CD14-positive monocyte (primary cell): ENCODE measurements at regions not wholly inside any gene's neighbourhood (a gene's known extent, or its start where the extent isn't known, plus 50 kb on each side); places are given as distances from the start of the nearest gene placed in this dataset.

Experiments used
- DNase-seq, 3 donors: peaks; one replicate each; pipeline ENCODE4 v3.0.0-alpha.2; 2011 to 2022
- H2AFZ ChIP-seq: 2 replicates; pipeline ENCODE4 v1.6.0; 2012; ENCODE audit warnings: mild to moderate bottlenecking, low read depth, low read length, inconsistent platforms; ENCODE audit not compliant: insufficient read depth, poor library complexity, severe bottlenecking
- H3K27ac ChIP-seq, 2 donors: 1 replicate in 1 of 2; 2 replicates in 1 of 2; pipeline ENCODE4 v1.5.1; 2012 to 2013; ENCODE audit warnings: low read length in 2 of 2, control low read depth in 1 of 2, inconsistent platforms in 1 of 2, low read depth in 1 of 2, mild to moderate bottlenecking in 1 of 2
- H3K27me3 ChIP-seq, 2 donors: one replicate each; pipeline versions ENCODE4 v1.6.0 to v1.6.1; 2011 to 2013; ENCODE audit warnings: low read length in 2 of 2; ENCODE audit not compliant: control insufficient read depth in 2 of 2, insufficient read depth in 2 of 2
- H3K36me3 ChIP-seq, 2 donors: replicated peaks in 1 of 2; 1 replicate in 1 of 2; 2 replicates in 1 of 2; pipeline versions ENCODE4 v1.5.1 to v1.6.1; 2012 to 2013; ENCODE audit warnings: low read length in 2 of 2, control low read depth in 1 of 2, inconsistent platforms in 1 of 2, mild to moderate bottlenecking in 1 of 2; ENCODE audit not compliant: insufficient read depth in 2 of 2, control insufficient read depth in 1 of 2
- H3K4me1 ChIP-seq, 2 donors: 1 replicate in 1 of 2; 2 replicates in 1 of 2; pipeline versions ENCODE4 v1.5.1 to v1.6.1; 2012 to 2013; ENCODE audit warnings: low read length in 2 of 2, control low read depth in 1 of 2, inconsistent platforms in 1 of 2, mild to moderate bottlenecking in 1 of 2, moderate library complexity in 1 of 2; ENCODE audit not compliant: insufficient read depth in 2 of 2, control insufficient read depth in 1 of 2
- H3K4me2 ChIP-seq: replicated peaks from 2 replicates; pipeline ENCODE3; 2012; ENCODE audit warnings: low read length, moderate library complexity, mild to moderate bottlenecking; ENCODE audit not compliant: poor library complexity, severe bottlenecking; ENCODE audit errors: extremely low read depth
- H3K4me3 ChIP-seq, 3 experiments: fragments of 200-600 bp in 1 of 3; sonication (generic) in 1 of 3; replicated peaks in 1 of 3; 1 replicate in 2 of 3; 2 replicates in 1 of 3; pipeline ENCODE4 v1.5.1; 2011 to 2013; ENCODE audit warnings: low read length in 3 of 3, mild to moderate bottlenecking in 3 of 3, control low read depth in 2 of 3, low read depth in 2 of 3, inconsistent platforms in 1 of 3, moderate library complexity in 1 of 3
- H3K79me2 ChIP-seq: 2 replicates; pipeline ENCODE4 v1.6.0; 2012; ENCODE audit warnings: mild to moderate bottlenecking, control low read depth, inconsistent platforms, low read length, moderate library complexity; ENCODE audit not compliant: insufficient read depth
- H3K9ac ChIP-seq: 2 replicates; pipeline ENCODE4 v1.6.0; 2017; ENCODE audit warnings: low read length, mild to moderate bottlenecking; ENCODE audit not compliant: insufficient read depth, poor library complexity, severe bottlenecking
- H3K9me3 ChIP-seq, 2 donors: replicated peaks in 1 of 2; 1 replicate in 1 of 2; 2 replicates in 1 of 2; pipeline versions ENCODE4 v1.5.1 to v1.6.1; 2012 to 2013; ENCODE audit warnings: low read length in 2 of 2, control low read depth in 1 of 2; ENCODE audit not compliant: control insufficient read depth in 1 of 2, insufficient read depth in 1 of 2
- H4K20me1 ChIP-seq: 2 replicates; pipeline ENCODE4 v1.6.0; 2012; ENCODE audit warnings: mild to moderate bottlenecking, low read length, control low read depth, moderate library complexity; ENCODE audit not compliant: insufficient read depth
- H3K27ac Mint-ChIP-seq, 7 donors: one replicate each; pipeline ENCODE4 v1.8.0; 2020; ENCODE audit warnings: mild to moderate bottlenecking in 7 of 7, mixed read lengths in 7 of 7, moderate library complexity in 6 of 7, inconsistent platforms in 2 of 7
- H3K27me3 Mint-ChIP-seq, 3 donors: one replicate each; pipeline ENCODE4 v1.8.0; 2021 to 2022; ENCODE audit warnings: low read depth in 3 of 3, mild to moderate bottlenecking in 3 of 3, mixed read lengths in 3 of 3, moderate library complexity in 3 of 3, inconsistent platforms in 1 of 3
- H3K36me3 Mint-ChIP-seq, 2 donors: one replicate each; pipeline ENCODE4 v1.8.0; 2020; ENCODE audit warnings: mixed read lengths in 2 of 2, inconsistent platforms in 1 of 2, mild to moderate bottlenecking in 1 of 2
- H3K4me1 Mint-ChIP-seq: one replicate; pipeline ENCODE4 v1.8.0; 2020; ENCODE audit warnings: mild to moderate bottlenecking, mixed read lengths
- H3K4me3 Mint-ChIP-seq, 2 donors: one replicate each; pipeline ENCODE4 v1.8.0; 2020; ENCODE audit warnings: mild to moderate bottlenecking in 2 of 2, mixed read lengths in 2 of 2, moderate library complexity in 1 of 2
- H3K9me3 Mint-ChIP-seq, 7 donors: one replicate each; pipeline ENCODE4 v1.8.0; 2020 to 2022; ENCODE audit warnings: mixed read lengths in 7 of 7, mild to moderate bottlenecking in 6 of 7, moderate library complexity in 6 of 7, inconsistent platforms in 2 of 7
- whole genome bisulfite sequencing: methylation state at CpG from one replicate; pipeline ENCODE4 v1.1.5; 2013; ENCODE audit warnings: missing lambda C conversion rate; ENCODE audit not compliant: insufficient coverage; 5-methylcytosine and 5-hydroxymethylcytosine counted together
- intact Hi-C, 2 donors: fragments of 100-400 bp; cut with micrococcal nuclease; formaldehyde crosslinking; loops; one replicate each; pipeline versions ENCODE4 v1.15.0 to v1.15.1; 2023
- TF ChIP-seq, protein P1 (sequence below): fragments of 200-600 bp; IDR thresholded peaks from one replicate; pipeline ENCODE4 v1.8.0; 2022; ENCODE audit warnings: antibody characterized with exemption, mild to moderate bottlenecking

DNA sequence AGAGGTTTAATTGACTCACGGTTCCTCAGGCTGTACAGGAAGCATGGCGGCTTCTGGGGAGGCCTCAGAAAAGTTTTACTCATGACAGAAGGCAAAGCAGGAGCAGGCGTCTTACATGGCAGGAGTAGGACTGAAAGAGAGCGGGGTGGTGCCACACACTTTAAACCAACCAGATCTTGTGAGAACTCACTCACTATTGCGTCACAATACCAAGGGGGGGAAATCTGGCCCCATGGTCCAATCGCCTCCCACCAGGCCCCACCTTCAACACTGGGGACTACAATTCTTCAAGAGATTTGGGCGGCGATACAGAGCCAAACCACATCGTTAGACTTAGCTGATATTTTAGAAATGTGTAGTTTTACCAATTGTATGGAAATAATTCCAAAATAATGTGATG lies 77.6 kb upstream of the SLC4A10 start:
- Histone ChIP-seq H3K4me2 (no peak overlapping the region), H3K9me3 (peaks cover 0 to 4% of the 10 kb centered on the region in 2 donors), H3K27ac (no peak overlapping the region), H3K36me3 (no peaks in the 10 kb centered on the region), H2AFZ (no peak overlapping the region), H3K79me2 (no peaks in the 10 kb centered on the region), H3K4me3 (no peak overlapping the region), H3K4me1 (no peaks in the 10 kb centered on the region), H4K20me1 (no peaks in the 10 kb centered on the region), H3K9ac (no peak overlapping the region), H3K27me3 (no peaks in the 10 kb centered on the region)
- TF ChIP-seq, protein P1, sequence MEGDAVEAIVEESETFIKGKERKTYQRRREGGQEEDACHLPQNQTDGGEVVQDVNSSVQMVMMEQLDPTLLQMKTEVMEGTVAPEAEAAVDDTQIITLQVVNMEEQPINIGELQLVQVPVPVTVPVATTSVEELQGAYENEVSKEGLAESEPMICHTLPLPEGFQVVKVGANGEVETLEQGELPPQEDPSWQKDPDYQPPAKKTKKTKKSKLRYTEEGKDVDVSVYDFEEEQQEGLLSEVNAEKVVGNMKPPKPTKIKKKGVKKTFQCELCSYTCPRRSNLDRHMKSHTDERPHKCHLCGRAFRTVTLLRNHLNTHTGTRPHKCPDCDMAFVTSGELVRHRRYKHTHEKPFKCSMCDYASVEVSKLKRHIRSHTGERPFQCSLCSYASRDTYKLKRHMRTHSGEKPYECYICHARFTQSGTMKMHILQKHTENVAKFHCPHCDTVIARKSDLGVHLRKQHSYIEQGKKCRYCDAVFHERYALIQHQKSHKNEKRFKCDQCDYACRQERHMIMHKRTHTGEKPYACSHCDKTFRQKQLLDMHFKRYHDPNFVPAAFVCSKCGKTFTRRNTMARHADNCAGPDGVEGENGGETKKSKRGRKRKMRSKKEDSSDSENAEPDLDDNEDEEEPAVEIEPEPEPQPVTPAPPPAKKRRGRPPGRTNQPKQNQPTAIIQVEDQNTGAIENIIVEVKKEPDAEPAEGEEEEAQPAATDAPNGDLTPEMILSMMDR = no peak
- H3K9me3 Mint-ChIP-seq = peaks cover 0 to 7% (median 0%) of the 10 kb centered on the region in 7 donors
- 100% methylated on average over 2 of the region's 9 CpGs for WGBS
- H3K4me1 Mint-ChIP-seq = no peaks in the 10 kb centered on the region
- no peaks in the 10 kb centered on the region for H3K36me3 Mint-ChIP-seq
- intact Hi-C loops = no loop called here
- H3K27me3 Mint-ChIP-seq = no peaks in the 10 kb centered on the region
- H3K27ac Mint-ChIP-seq = no peak overlapping the region
- no peak for DNase-seq
- no peak overlapping the region for H3K4me3 Mint-ChIP-seq

DNA sequence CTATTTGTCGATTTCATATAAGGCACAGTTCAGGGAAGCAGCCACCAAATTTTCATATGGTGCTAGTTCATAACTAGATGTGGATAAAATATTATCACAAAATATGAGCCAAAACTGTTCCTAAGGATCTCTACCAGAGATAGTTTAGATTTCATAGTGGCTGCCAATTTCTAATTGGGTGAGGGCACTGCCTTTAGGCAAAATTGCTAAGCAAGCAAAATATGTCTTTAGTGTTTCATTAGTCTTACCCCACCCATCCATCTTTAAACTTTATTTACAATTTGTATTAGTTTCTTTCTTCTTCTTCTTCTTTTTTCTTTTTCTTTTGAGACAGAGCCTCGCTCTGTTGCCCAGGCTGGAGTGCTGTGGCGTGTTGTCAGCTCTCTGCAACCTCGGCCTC lies 77.1 kb upstream of the SLC4A10 start:
- Mint-ChIP-seq H3K27ac (no peak overlapping the region), H3K4me1 (no peaks in the 10 kb centered on the region), H3K27me3 (no peaks in the 10 kb centered on the region), H3K4me3 (no peak overlapping the region), H3K9me3 (peaks cover 0 to 7% (median 0%) of the 10 kb centered on the region in 7 donors), H3K36me3 (no peaks in the 10 kb centered on the region)
- DNase-seq = no peak
- Histone ChIP-seq H3K27ac (no peak overlapping the region), H3K4me2 (no peak overlapping the region), H2AFZ (no peak overlapping the region), H3K27me3 (no peaks in the 10 kb centered on the region), H3K79me2 (no peaks in the 10 kb centered on the region), H3K4me3 (no peak overlapping the region), H3K9me3 (peaks cover 0 to 4% of the 10 kb centered on the region in 2 donors), H4K20me1 (no peaks in the 10 kb centered on the region), H3K9ac (no peak overlapping the region), H3K36me3 (no peaks in the 10 kb centered on the region), H3K4me1 (no peaks in the 10 kb centered on the region)
- WGBS = 100% methylated on average over 1 of the region's 4 CpGs
- TF ChIP-seq, protein P1 = no peak
- intact Hi-C loops = no loop called here
